ENCODE measurements at regions not wholly inside any gene's neighbourhood (a gene's known extent, or its start where the extent isn't known, plus 50 kb on each side); places are given as distances from the start of the nearest gene placed in this dataset.

- TF ChIP-seq POLR2AphosphoS5 (IDR thresholded peaks at IDR 0.05; ENCODE audit: borderline replicate concordance, low read depth, low read length), result no peak
- no peak for TF ChIP-seq EZH2 (IDR thresholded peaks at IDR 0.05)
- TF ChIP-seq FOXP2 (optimal IDR thresholded peaks at IDR 0.05; ENCODE audit: control extremely low read depth, extremely low read length, insufficient read depth), result no peak
These were observed 156.1 kb downstream of the KIF20B start for GRCh38 chr10:89857431-89858042.
